Neural cell (in vitro differentiated cells): ENCODE measurements at regions not wholly inside any gene's neighbourhood (a gene's known extent, or its start where the extent isn't known, plus 50 kb on each side); places are given as distances from the start of the nearest gene placed in this dataset.

Source experiments
- H2AFZ ChIP-seq: fragments of 200-600, 300-800 bp; sonication (generic), shearing (Covaris generic); 2 replicates; pipeline ENCODE4 v1.6.0; 2014; ENCODE audit warnings: low read depth, mild to moderate bottlenecking, antibody characterized with exemption, low read length, moderate library complexity
- H3F3A ChIP-seq: fragments of 200-600 bp; shearing (Covaris generic); 2 replicates; pipeline ENCODE4 v1.6.1; 2016; ENCODE audit warnings: mild to moderate bottlenecking, moderate library complexity, mixed read lengths, antibody characterized with exemption, low read length; ENCODE audit not compliant: insufficient read depth, poor library complexity, severe bottlenecking
- H3K27ac ChIP-seq: fragments of 200-600, 300-800 bp; sonication (generic), shearing (Covaris generic); 2 replicates; pipeline ENCODE4 v1.5.1; 2014; ENCODE audit warnings: mild to moderate bottlenecking, low read length, moderate library complexity
- H3K27me3 ChIP-seq: fragments of 300-800, 200-600 bp; sonication (generic), shearing (Covaris generic); 2 replicates; pipeline ENCODE4 v1.6.0; 2014; ENCODE audit warnings: mild to moderate bottlenecking, low read depth, low read length, moderate library complexity; ENCODE audit not compliant: insufficient read depth
- H3K36me3 ChIP-seq: fragments of 300-800, 200-600 bp; sonication (generic), shearing (Covaris generic); 2 replicates; pipeline ENCODE4 v1.5.1; 2014; ENCODE audit warnings: mild to moderate bottlenecking, antibody characterized with exemption, low read length, moderate library complexity; ENCODE audit not compliant: insufficient read depth
- H3K4me2 ChIP-seq: fragments of 300-800, 200-600 bp; sonication (generic), shearing (Covaris generic); 2 replicates; pipeline ENCODE4 v1.6.0; 2014; ENCODE audit warnings: mild to moderate bottlenecking, low read length
- H3K4me3 ChIP-seq: fragments of 300-800, 200-600 bp; sonication (generic), shearing (Covaris generic); 2 replicates; pipeline ENCODE4 v1.5.1; 2014; ENCODE audit warnings: mild to moderate bottlenecking, low read length, moderate library complexity
- H3K79me2 ChIP-seq: fragments of 200-600 bp; shearing (Covaris generic); replicated peaks from 2 replicates; pipeline ENCODE4 v1.6.0; 2014; ENCODE audit warnings: mild to moderate bottlenecking, low read length, moderate library complexity; ENCODE audit not compliant: insufficient read depth
- H3K9ac ChIP-seq: fragments of 300-800, 200-600 bp; sonication (generic), shearing (Covaris generic); 2 replicates; pipeline ENCODE4 v1.6.1; 2016; ENCODE audit warnings: mild to moderate bottlenecking, low read length, mixed read lengths
- H3K9me2 ChIP-seq: fragments of 200-600 bp; shearing (Covaris generic); 2 replicates; pipeline ENCODE4 v1.6.1; 2016; ENCODE audit warnings: mild to moderate bottlenecking, low read length, mixed read lengths; ENCODE audit not compliant: insufficient read depth
- H3K9me3 ChIP-seq: fragments of 200-600, 300-800 bp; sonication (generic), shearing (Covaris generic); 2 replicates; pipeline ENCODE4 v1.6.1; 2016; ENCODE audit warnings: mild to moderate bottlenecking, mixed run types, low read length, moderate library complexity, mixed read lengths
- H4K20me1 ChIP-seq: fragments of 200-600 bp; shearing (Covaris generic); 2 replicates; pipeline ENCODE4 v1.6.1; 2016; ENCODE audit warnings: mild to moderate bottlenecking, mixed run types; ENCODE audit not compliant: insufficient read depth
- CTCF ChIP-seq: fragments of 450-650 bp; IDR thresholded peaks from 2 replicates; pipeline ENCODE4 v1.5.1; 2014; ENCODE audit warnings: antibody characterized with exemption, mild to moderate bottlenecking, moderate library complexity; ENCODE audit not compliant: poor library complexity, severe bottlenecking
- EP300 ChIP-seq: fragments of 450-650 bp; conservative IDR thresholded peaks from 2 replicates; pipeline ENCODE4 v1.6.1; 2014; ENCODE audit warnings: antibody characterized with exemption, mild to moderate bottlenecking, moderate library complexity; ENCODE audit not compliant: poor library complexity, severe bottlenecking
- EZH2 ChIP-seq: fragments of 200-600, 300-800 bp; shearing (Covaris generic), sonication (generic); IDR thresholded peaks from 2 replicates; pipeline ENCODE4 v1.6.1; 2014; ENCODE audit warnings: antibody characterized with exemption, low read length, borderline replicate concordance, mild to moderate bottlenecking; ENCODE audit not compliant: insufficient read depth, poor library complexity, severe bottlenecking
- MXI1 ChIP-seq: fragments of 450-650 bp; conservative IDR thresholded peaks from 2 replicates; pipeline ENCODE4 v1.6.1; 2014; ENCODE audit warnings: antibody characterized with exemption, mild to moderate bottlenecking; ENCODE audit not compliant: poor library complexity, severe bottlenecking
- POLR2AphosphoS5 ChIP-seq: IDR thresholded peaks from 2 replicates; pipeline ENCODE4 v1.6.1; 2012
- RAD21 ChIP-seq: fragments of 450-650 bp; conservative IDR thresholded peaks from 2 replicates; pipeline ENCODE4 v1.6.1; 2014; ENCODE audit warnings: antibody characterized with exemption, mild to moderate bottlenecking, moderate library complexity
- REST ChIP-seq: IDR thresholded peaks from 2 replicates; pipeline ENCODE4 v1.6.1; 2012; ENCODE audit warnings: borderline replicate concordance
- SMC3 ChIP-seq: fragments of 450-650 bp; conservative IDR thresholded peaks from 2 replicates; pipeline ENCODE4 v1.6.1; 2014; ENCODE audit warnings: antibody characterized with exemption, mild to moderate bottlenecking, moderate library complexity; ENCODE audit not compliant: poor library complexity
- TAF1 ChIP-seq: IDR thresholded peaks from 2 replicates; pipeline ENCODE4 v1.6.1; 2012; ENCODE audit warnings: low read depth

DNA sequence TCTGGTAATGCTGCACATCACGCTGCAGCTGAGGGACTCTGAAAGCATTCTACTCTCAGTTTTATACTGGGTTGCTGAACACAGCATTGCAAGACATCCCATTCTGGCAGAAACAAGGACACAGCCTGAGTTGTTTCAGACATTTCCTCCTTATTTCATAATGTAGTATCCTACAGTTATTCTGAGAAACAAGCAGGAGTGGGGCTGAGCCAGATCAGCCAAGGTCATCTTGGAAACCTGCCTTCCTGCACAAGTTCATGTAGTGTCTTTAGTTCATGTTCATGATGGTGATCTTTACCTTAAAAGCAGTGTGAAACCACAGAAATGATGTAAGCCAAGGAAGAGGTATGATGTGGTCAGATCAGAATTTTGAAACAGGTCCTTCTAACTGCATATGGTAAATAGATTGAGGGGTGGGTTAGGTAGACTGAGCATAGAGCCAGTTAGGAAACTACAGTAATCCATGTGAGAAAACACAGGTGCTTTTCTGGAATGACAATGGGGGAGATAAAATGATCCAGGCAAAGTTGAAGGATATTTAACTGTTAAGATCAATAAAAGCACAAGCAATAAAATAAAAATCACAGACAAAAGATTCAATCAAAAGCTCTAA, 1686.8 kb downstream of the LRRC4C start:
- no peaks in the 10 kb centered on the region for H3K36me3 ChIP-seq
- H3K27ac ChIP-seq: no peak overlapping the region
- H3K4me2 ChIP-seq: no peak overlapping the region
- no peaks in the 10 kb centered on the region for H3K9me3 ChIP-seq
- no peaks in the 10 kb centered on the region for H4K20me1 ChIP-seq
- H3K4me3 ChIP-seq: no peak overlapping the region
- TF ChIP-seq CTCF (no peak), POLR2AphosphoS5 (no peak), REST (no peak), EZH2 (no peak), MXI1 (no peak), RAD21 (no peak), EP300 (no peak), SMC3 (no peak), TAF1 (no peak)
- no peaks in the 10 kb centered on the region for H3F3A ChIP-seq
- H3K27me3 ChIP-seq: no peaks in the 10 kb centered on the region
- H3K9ac ChIP-seq: no peak overlapping the region
- no peaks in the 10 kb centered on the region for H3K79me2 ChIP-seq
- no peaks in the 10 kb centered on the region for H3K9me2 ChIP-seq
- H2AFZ ChIP-seq: no peak overlapping the region

GRCh38 chr11:39768214-39768613, 1691.2 kb downstream of the LRRC4C start:
- Histone ChIP-seq H3K9ac (no peak overlapping the region), H3K27ac (no peak overlapping the region), H3K79me2 (no peaks in the 10 kb centered on the region), H3F3A (no peaks in the 10 kb centered on the region), H3K4me3 (no peak overlapping the region), H3K9me2 (no peaks in the 10 kb centered on the region), H3K4me2 (no peak overlapping the region), H3K9me3 (no peaks in the 10 kb centered on the region), H2AFZ (no peak overlapping the region), H3K27me3 (no peaks in the 10 kb centered on the region), H4K20me1 (no peaks in the 10 kb centered on the region), H3K36me3 (no peaks in the 10 kb centered on the region)
- TF ChIP-seq EZH2 (no peak), MXI1 (no peak), SMC3 (no peak), REST (no peak), CTCF (no peak), RAD21 (no peak), TAF1 (no peak), EP300 (no peak), POLR2AphosphoS5 (no peak)
